ENCODE measurements at regions not wholly inside any gene's neighbourhood (a gene's known extent, or its start where the extent isn't known, plus 50 kb on each side); places are given as distances from the start of the nearest gene placed in this dataset.

DNA sequence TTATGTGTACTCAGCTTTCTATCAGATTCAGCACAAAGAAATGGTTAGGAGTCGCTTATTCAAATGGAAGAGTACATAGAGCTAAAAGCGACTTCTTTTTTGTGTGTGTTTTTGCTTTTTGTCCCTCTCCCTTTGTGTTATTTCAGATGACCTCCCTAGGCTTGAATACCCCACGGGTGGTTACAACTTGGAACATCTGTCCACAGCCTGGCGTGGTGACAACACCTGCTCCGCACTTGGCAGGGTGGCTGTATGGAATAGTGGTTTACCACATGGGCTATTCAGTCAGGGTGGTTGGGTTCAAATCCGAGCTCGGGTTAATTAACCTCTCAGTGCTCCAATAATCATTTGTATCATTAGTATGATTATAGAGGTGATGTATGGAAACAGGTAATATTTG, 151.6 kb upstream of the FREM2 start:
- H2AK5ac ChIP-seq (ENCODE audit: low read length, severe bottlenecking) = no peak overlapping the region
- no peak overlapping the region for H4K91ac ChIP-seq (ENCODE audit: low read length)
- H2BK120ac ChIP-seq (ENCODE audit: low read depth, low read length) = no peak overlapping the region
- no peak for DNase-seq
- no peak overlapping the region for H3K14ac ChIP-seq (ENCODE audit: low read length in 2 of 2)
- no peaks in the 10 kb centered on the region for H3K27me3 ChIP-seq (ENCODE audit: control insufficient read depth in 1 of 2, insufficient read depth in 1 of 2, low read length in 2 of 2)
- H4K8ac ChIP-seq (ENCODE audit: low read length) = no peak overlapping the region
- no peak overlapping the region for H3K18ac ChIP-seq (ENCODE audit: low read depth in 1 of 2, low read length in 2 of 2)
- H3K79me1 ChIP-seq (replicated peaks; ENCODE audit: low read length, poor library complexity, severe bottlenecking) = no peaks in the 10 kb centered on the region
- H2BK5ac ChIP-seq (ENCODE audit: low read depth, low read length, poor library complexity, severe bottlenecking) = no peak overlapping the region
- no peaks in the 10 kb centered on the region for H3K9me3 ChIP-seq (ENCODE audit: control insufficient read depth, low read length)
- WGBS = 95% methylated on average over 5 of the region's 7 CpGs
- no peak overlapping the region for H3K23ac ChIP-seq (ENCODE audit: low read length in 2 of 2)
- H3K4me3 ChIP-seq (ENCODE audit: insufficient read depth in 1 of 2, low read depth in 1 of 2, low read length in 2 of 2) = no peak overlapping the region
- no peak overlapping the region for H2BK15ac ChIP-seq (ENCODE audit: low read depth, poor library complexity, severe bottlenecking)
- H3K4me1 ChIP-seq (ENCODE audit: control insufficient read depth, insufficient read depth, low read depth, low read length) = no peaks in the 10 kb centered on the region
- no peak overlapping the region for H2AFZ ChIP-seq (ENCODE audit: low read depth, low read length)
- H3K4me2 ChIP-seq (ENCODE audit: low read length, poor library complexity, severe bottlenecking) = no peak overlapping the region
- H2BK12ac ChIP-seq (ENCODE audit: low read length in 2 of 2) = no peak overlapping the region
- no peak overlapping the region for H3K4ac ChIP-seq (ENCODE audit: low read depth in 1 of 2, low read length in 2 of 2)
- no peak overlapping the region for H3K9ac ChIP-seq (ENCODE audit: low read length)
- H3K36me3 ChIP-seq (ENCODE audit: control insufficient read depth in 1 of 2, insufficient read depth in 2 of 2, low read depth in 1 of 2, low read length in 2 of 2) = no peaks in the 10 kb centered on the region
- no peak overlapping the region for H3K27ac ChIP-seq (ENCODE audit: low read length, poor library complexity, severe bottlenecking)

DNA sequence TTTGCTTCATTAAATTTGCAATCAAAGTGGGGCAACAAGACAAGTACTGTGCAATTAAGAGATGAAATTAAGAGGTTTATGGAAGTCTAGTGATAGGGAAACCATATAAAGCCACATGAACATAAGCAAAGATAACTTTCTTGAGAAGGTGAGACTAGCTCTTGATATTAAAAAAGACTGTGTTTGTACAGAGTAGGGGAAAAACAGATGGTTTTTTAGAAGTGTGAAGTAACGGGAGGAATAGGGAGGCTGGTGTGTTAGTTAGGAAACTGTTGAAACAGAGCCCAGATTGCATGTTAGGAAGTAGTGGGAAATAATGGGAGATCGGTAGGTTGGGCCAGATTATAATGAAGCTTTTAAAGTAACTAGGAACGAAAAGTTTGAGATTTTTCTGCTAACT, 149.8 kb upstream of the FREM2 start:
- Histone ChIP-seq H4K91ac (ENCODE audit: low read length) (no peak overlapping the region), H3K4me2 (ENCODE audit: low read length, poor library complexity, severe bottlenecking) (no peak overlapping the region), H2BK5ac (ENCODE audit: low read depth, low read length, poor library complexity, severe bottlenecking) (no peak overlapping the region), H2BK120ac (ENCODE audit: low read depth, low read length) (no peak overlapping the region), H3K9ac (ENCODE audit: low read length) (no peak overlapping the region), H3K27ac (ENCODE audit: low read length, poor library complexity, severe bottlenecking) (no peak overlapping the region), H2AFZ (ENCODE audit: low read depth, low read length) (no peak overlapping the region), H3K18ac (ENCODE audit: low read depth in 1 of 2, low read length in 2 of 2) (no peak overlapping the region), H3K4me1 (ENCODE audit: control insufficient read depth, insufficient read depth, low read depth, low read length) (no peaks in the 10 kb centered on the region), H3K79me1 (replicated peaks; ENCODE audit: low read length, poor library complexity, severe bottlenecking) (no peaks in the 10 kb centered on the region), H2BK12ac (ENCODE audit: low read length in 2 of 2) (no peak overlapping the region), H2BK15ac (ENCODE audit: low read depth, poor library complexity, severe bottlenecking) (no peak overlapping the region), H3K36me3 (ENCODE audit: control insufficient read depth in 1 of 2, insufficient read depth in 2 of 2, low read depth in 1 of 2, low read length in 2 of 2) (no peaks in the 10 kb centered on the region), H3K14ac (ENCODE audit: low read length in 2 of 2) (no peak overlapping the region), H3K27me3 (ENCODE audit: control insufficient read depth in 1 of 2, insufficient read depth in 1 of 2, low read length in 2 of 2) (no peaks in the 10 kb centered on the region), H4K8ac (ENCODE audit: low read length) (no peak overlapping the region), H3K9me3 (ENCODE audit: control insufficient read depth, low read length) (no peaks in the 10 kb centered on the region), H3K4me3 (ENCODE audit: insufficient read depth in 1 of 2, low read depth in 1 of 2, low read length in 2 of 2) (no peak overlapping the region), H3K23ac (ENCODE audit: low read length in 2 of 2) (no peak overlapping the region), H3K4ac (ENCODE audit: low read depth in 1 of 2, low read length in 2 of 2) (no peak overlapping the region), H2AK5ac (ENCODE audit: low read length, severe bottlenecking) (no peak overlapping the region)
- WGBS = 76% methylated on average over 3 of the region's 3 CpGs
- no peak for DNase-seq

DNA sequence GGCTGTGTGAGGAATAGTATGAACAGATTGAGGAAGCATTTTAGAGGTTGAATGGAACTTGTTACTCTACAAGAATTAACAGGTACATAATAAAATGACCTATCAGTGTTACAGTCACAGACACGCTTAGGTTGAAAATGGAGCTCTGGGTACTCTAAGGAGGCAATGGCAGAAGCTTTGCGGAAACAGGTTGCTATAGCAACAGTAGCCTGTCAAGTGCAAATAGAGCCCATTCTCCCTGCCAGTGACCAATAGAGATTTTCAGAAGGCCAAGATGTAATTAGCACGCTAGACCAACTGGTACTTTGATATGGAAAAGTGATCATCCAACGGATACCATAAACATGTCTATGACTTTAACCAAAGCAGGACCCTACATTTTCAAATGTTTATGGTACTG, 148.5 kb upstream of the FREM2 start:
- H3K9me3 ChIP-seq (ENCODE audit: control insufficient read depth, low read length) = no peaks in the 10 kb centered on the region
- no peak overlapping the region for H2BK5ac ChIP-seq (ENCODE audit: low read depth, low read length, poor library complexity, severe bottlenecking)
- H3K23ac ChIP-seq (ENCODE audit: low read length in 2 of 2) = no peak overlapping the region
- no peak overlapping the region for H2AK5ac ChIP-seq (ENCODE audit: low read length, severe bottlenecking)
- no peak overlapping the region for H2BK120ac ChIP-seq (ENCODE audit: low read depth, low read length)
- no peak for DNase-seq
- no peak overlapping the region for H2BK12ac ChIP-seq (ENCODE audit: low read length in 2 of 2)
- no peak overlapping the region for H3K14ac ChIP-seq (ENCODE audit: low read length in 2 of 2)
- H3K4me1 ChIP-seq (ENCODE audit: control insufficient read depth, insufficient read depth, low read depth, low read length) = no peaks in the 10 kb centered on the region
- WGBS = 36% methylated on average over 4 of the region's 4 CpGs
- H3K4me3 ChIP-seq (ENCODE audit: insufficient read depth in 1 of 2, low read depth in 1 of 2, low read length in 2 of 2) = no peak overlapping the region
- no peak overlapping the region for H4K8ac ChIP-seq (ENCODE audit: low read length)
- no peak overlapping the region for H2BK15ac ChIP-seq (ENCODE audit: low read depth, poor library complexity, severe bottlenecking)
- H3K9ac ChIP-seq (ENCODE audit: low read length) = no peak overlapping the region
- no peak overlapping the region for H3K27ac ChIP-seq (ENCODE audit: low read length, poor library complexity, severe bottlenecking)
- no peak overlapping the region for H3K4me2 ChIP-seq (ENCODE audit: low read length, poor library complexity, severe bottlenecking)
- H3K18ac ChIP-seq (ENCODE audit: low read depth in 1 of 2, low read length in 2 of 2) = no peak overlapping the region
- H3K27me3 ChIP-seq (ENCODE audit: control insufficient read depth in 1 of 2, insufficient read depth in 1 of 2, low read length in 2 of 2) = no peaks in the 10 kb centered on the region
- no peak overlapping the region for H3K4ac ChIP-seq (ENCODE audit: low read depth in 1 of 2, low read length in 2 of 2)
- no peak overlapping the region for H2AFZ ChIP-seq (ENCODE audit: low read depth, low read length)
- no peak overlapping the region for H4K91ac ChIP-seq (ENCODE audit: low read length)
- H3K79me1 ChIP-seq (replicated peaks; ENCODE audit: low read length, poor library complexity, severe bottlenecking) = no peaks in the 10 kb centered on the region
- no peaks in the 10 kb centered on the region for H3K36me3 ChIP-seq (ENCODE audit: control insufficient read depth in 1 of 2, insufficient read depth in 2 of 2, low read depth in 1 of 2, low read length in 2 of 2)

DNA sequence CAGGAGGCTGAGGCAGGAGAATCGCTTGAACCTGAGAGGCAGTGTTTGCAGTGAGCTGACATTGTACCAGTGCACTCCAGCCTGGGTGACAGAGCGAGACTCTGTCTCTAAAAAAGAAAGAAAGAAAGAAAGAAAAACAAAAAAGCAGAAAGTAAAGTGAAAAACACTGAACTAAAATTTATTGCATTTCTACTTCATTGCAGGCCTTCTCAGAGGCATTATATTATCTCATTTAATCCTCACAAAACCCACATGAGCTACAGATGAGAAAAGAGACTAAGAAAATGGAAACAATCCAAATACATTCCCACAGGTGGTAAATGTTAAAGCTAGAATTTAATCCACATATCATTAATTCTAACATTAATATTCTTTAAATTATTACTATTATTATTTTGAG, 147.2 kb upstream of the FREM2 start:
- H2BK12ac ChIP-seq (ENCODE audit: low read length in 2 of 2) = no peak overlapping the region
- no peak overlapping the region for H3K4ac ChIP-seq (ENCODE audit: low read depth in 1 of 2, low read length in 2 of 2)
- no peak overlapping the region for H2BK120ac ChIP-seq (ENCODE audit: low read depth, low read length)
- H3K14ac ChIP-seq (ENCODE audit: low read length in 2 of 2) = no peak overlapping the region
- no peaks in the 10 kb centered on the region for H3K27me3 ChIP-seq (ENCODE audit: control insufficient read depth in 1 of 2, insufficient read depth in 1 of 2, low read length in 2 of 2)
- H2BK5ac ChIP-seq (ENCODE audit: low read depth, low read length, poor library complexity, severe bottlenecking) = no peak overlapping the region
- H2BK15ac ChIP-seq (ENCODE audit: low read depth, poor library complexity, severe bottlenecking) = no peak overlapping the region
- H3K36me3 ChIP-seq (ENCODE audit: control insufficient read depth in 1 of 2, insufficient read depth in 2 of 2, low read depth in 1 of 2, low read length in 2 of 2) = no peaks in the 10 kb centered on the region
- H3K18ac ChIP-seq (ENCODE audit: low read depth in 1 of 2, low read length in 2 of 2) = no peak overlapping the region
- H3K9ac ChIP-seq (ENCODE audit: low read length) = no peak overlapping the region
- H4K8ac ChIP-seq (ENCODE audit: low read length) = no peak overlapping the region
- no peak overlapping the region for H4K91ac ChIP-seq (ENCODE audit: low read length)
- no peak overlapping the region for H3K4me2 ChIP-seq (ENCODE audit: low read length, poor library complexity, severe bottlenecking)
- no peak overlapping the region for H3K23ac ChIP-seq (ENCODE audit: low read length in 2 of 2)
- H3K9me3 ChIP-seq (ENCODE audit: control insufficient read depth, low read length) = no peaks in the 10 kb centered on the region
- H3K4me1 ChIP-seq (ENCODE audit: control insufficient read depth, insufficient read depth, low read depth, low read length) = no peaks in the 10 kb centered on the region
- H2AK5ac ChIP-seq (ENCODE audit: low read length, severe bottlenecking) = no peak overlapping the region
- no peak for DNase-seq
- no peak overlapping the region for H2AFZ ChIP-seq (ENCODE audit: low read depth, low read length)
- no peak overlapping the region for H3K4me3 ChIP-seq (ENCODE audit: insufficient read depth in 1 of 2, low read depth in 1 of 2, low read length in 2 of 2)
- no peaks in the 10 kb centered on the region for H3K79me1 ChIP-seq (replicated peaks; ENCODE audit: low read length, poor library complexity, severe bottlenecking)
- no peak overlapping the region for H3K27ac ChIP-seq (ENCODE audit: low read length, poor library complexity, severe bottlenecking)
- 89% methylated on average over 1 of the region's 2 CpGs for WGBS
